IPS DF 6.9 (cell line): ENCODE measurements at regions not wholly inside any gene's neighbourhood (a gene's known extent, or its start where the extent isn't known, plus 50 kb on each side); places are given as distances from the start of the nearest gene placed in this dataset.

Source experiments
- DNase-seq: peaks from one replicate; pipeline ENCODE4 v3.0.0-alpha.2; 2013; ENCODE audit warnings: low read depth, low spot score
- H3K27ac ChIP-seq: one replicate; pipeline ENCODE4 v1.5.1; 2013; ENCODE audit warnings: low read length, control low read depth
- H3K27me3 ChIP-seq: 2 replicates; pipeline ENCODE4 v1.6.1; 2013; ENCODE audit warnings: mild to moderate bottlenecking, low read length; ENCODE audit not compliant: control insufficient read depth, insufficient read depth
- H3K36me3 ChIP-seq: 2 replicates; pipeline ENCODE4 v1.6.1; 2013; ENCODE audit warnings: low read length; ENCODE audit not compliant: control insufficient read depth, insufficient read depth
- H3K4me1 ChIP-seq: 2 replicates; pipeline ENCODE4 v1.6.1; 2013; ENCODE audit warnings: low read length; ENCODE audit not compliant: control insufficient read depth, insufficient read depth
- H3K4me3 ChIP-seq: 2 replicates; pipeline ENCODE4 v1.5.1; 2013; ENCODE audit warnings: mild to moderate bottlenecking, low read length
- H3K9me3 ChIP-seq: 2 replicates; pipeline ENCODE4 v1.6.1; 2013; ENCODE audit warnings: low read length, inconsistent platforms; ENCODE audit not compliant: control insufficient read depth, insufficient read depth
- WGBS: extraction: QIAGEN DNeasy Blood & Tissue Kit; methylation state at CpG from one replicate; pipeline ENCODE4 v1.1.7; 2013; ENCODE audit warnings: mixed read lengths, missing lambda C conversion rate; ENCODE audit not compliant: insufficient read length, insufficient coverage; 5-methylcytosine and 5-hydroxymethylcytosine counted together

- Histone ChIP-seq H3K9me3 (no peaks in the 10 kb centered on the region), H3K4me1 (no peaks in the 10 kb centered on the region), H3K4me3 (no peak overlapping the region), H3K27me3 (no peaks in the 10 kb centered on the region), H3K27ac (no peak overlapping the region), H3K36me3 (no peaks in the 10 kb centered on the region)
- DNase-seq, result no peak
Measured at GRCh38 chr6:112842330-112842685, 495.2 kb downstream of the RFPL4B start.

- no peaks in the 10 kb centered on the region for H3K36me3 ChIP-seq
- no peak overlapping the region for H3K4me3 ChIP-seq
- no peak for DNase-seq
- no peak overlapping the region for H3K27ac ChIP-seq
- no peaks in the 10 kb centered on the region for H3K9me3 ChIP-seq
- H3K27me3 ChIP-seq, result no peaks in the 10 kb centered on the region
- no peaks in the 10 kb centered on the region for H3K4me1 ChIP-seq
- no CpG with 5 or more reads among the region's 3 CpGs for WGBS
Measured at GRCh38 chr6:112846681-112847080, 499.6 kb downstream of the RFPL4B start.

- Histone ChIP-seq H3K27me3 (no peaks in the 10 kb centered on the region), H3K36me3 (no peaks in the 10 kb centered on the region), H3K27ac (no peak overlapping the region), H3K4me1 (no peaks in the 10 kb centered on the region), H3K9me3 (no peaks in the 10 kb centered on the region), H3K4me3 (no peak overlapping the region)
- DNase-seq, result no peak
- WGBS, result no CpG with 5 or more reads among the region's 1 CpG
Measured at GRCh38 chr6:112851146-112851545, 504.0 kb downstream of the RFPL4B start.

GRCh38 chr6:112853162-112853561 is 506.0 kb downstream of the RFPL4B start:
- no CpG with 5 or more reads among the region's 2 CpGs for whole genome bisulfite sequencing
- Histone ChIP-seq H3K4me1 (no peaks in the 10 kb centered on the region), H3K36me3 (no peaks in the 10 kb centered on the region)

GRCh38 chr6:112863753-112864152 is 516.6 kb downstream of the RFPL4B start:
- Histone ChIP-seq H3K36me3 (no peaks in the 10 kb centered on the region), H3K27ac (no peak overlapping the region), H3K4me3 (no peak overlapping the region), H3K9me3 (no peaks in the 10 kb centered on the region), H3K4me1 (no peaks in the 10 kb centered on the region), H3K27me3 (no peaks in the 10 kb centered on the region)
- no CpG with 5 or more reads among the region's 1 CpG for WGBS
- DNase-seq, result no peak

More at GRCh38 chr6:112853162-112853561, 506.0 kb downstream of the RFPL4B start:
- no peak overlapping the region for H3K27ac ChIP-seq
- DNase-seq, result no peak
- no peaks in the 10 kb centered on the region for H3K27me3 ChIP-seq
- no peak overlapping the region for H3K4me3 ChIP-seq
- H3K9me3 ChIP-seq, result no peaks in the 10 kb centered on the region

GRCh38 chr6:112865131-112865530 is 518.0 kb downstream of the RFPL4B start:
- no peak overlapping the region for H3K4me3 ChIP-seq
- no peak for DNase-seq
- no peaks in the 10 kb centered on the region for H3K9me3 ChIP-seq
- H3K27me3 ChIP-seq, result no peaks in the 10 kb centered on the region
- no peak overlapping the region for H3K27ac ChIP-seq
- no CpG with 5 or more reads among the region's 2 CpGs for WGBS
- no peaks in the 10 kb centered on the region for H3K36me3 ChIP-seq
- H3K4me1 ChIP-seq, result no peaks in the 10 kb centered on the region

- no peaks in the 10 kb centered on the region for H3K4me1 ChIP-seq
- no CpG with 5 or more reads among the region's 1 CpG for WGBS
- H3K4me3 ChIP-seq, result no peak overlapping the region
- H3K9me3 ChIP-seq, result no peaks in the 10 kb centered on the region
- H3K36me3 ChIP-seq, result no peaks in the 10 kb centered on the region
- H3K27ac ChIP-seq, result no peak overlapping the region
- H3K27me3 ChIP-seq, result no peaks in the 10 kb centered on the region
- DNase-seq, result no peak
Measured at GRCh38 chr6:112874881-112875280, 527.8 kb downstream of the RFPL4B start.

GRCh38 chr6:112877134-112878100 is 530.3 kb downstream of the RFPL4B start:
- Histone ChIP-seq H3K9me3 (no peaks in the 10 kb centered on the region), H3K4me3 (no peak overlapping the region), H3K27me3 (no peaks in the 10 kb centered on the region), H3K4me1 (no peaks in the 10 kb centered on the region), H3K27ac (no peak overlapping the region), H3K36me3 (no peaks in the 10 kb centered on the region)
- WGBS, result no CpG with 5 or more reads among the region's 4 CpGs
- no peak for DNase-seq

- no peaks in the 10 kb centered on the region for H3K27me3 ChIP-seq
- no peak overlapping the region for H3K27ac ChIP-seq
- no peak overlapping the region for H3K4me3 ChIP-seq
- DNase-seq, result peak; percentile 16
- H3K36me3 ChIP-seq, result no peaks in the 10 kb centered on the region
- WGBS, result no CpG with 5 or more reads among the region's 20 CpGs
- no peaks in the 10 kb centered on the region for H3K4me1 ChIP-seq
- no peaks in the 10 kb centered on the region for H3K9me3 ChIP-seq
Measured at GRCh38 chr6:112879920-112880413, 532.8 kb downstream of the RFPL4B start.

- no peak for DNase-seq
- no peak overlapping the region for H3K4me3 ChIP-seq
- no peaks in the 10 kb centered on the region for H3K36me3 ChIP-seq
- H3K27me3 ChIP-seq, result no peaks in the 10 kb centered on the region
- H3K4me1 ChIP-seq, result no peaks in the 10 kb centered on the region
- no CpG with 5 or more reads among the region's 3 CpGs for WGBS
- no peak overlapping the region for H3K27ac ChIP-seq
- no peaks in the 10 kb centered on the region for H3K9me3 ChIP-seq
Measured at GRCh38 chr6:112881027-112881426, 533.9 kb downstream of the RFPL4B start.
